ENCODE measurements at regions not wholly inside any gene's neighbourhood (a gene's known extent, or its start where the extent isn't known, plus 50 kb on each side); places are given as distances from the start of the nearest gene placed in this dataset.
"Not testable (repeated sequence)": the region's sequence is repeated elsewhere in the genome, so short reads cannot be mapped to it uniquely, and the experiment has no call there.

DNA sequence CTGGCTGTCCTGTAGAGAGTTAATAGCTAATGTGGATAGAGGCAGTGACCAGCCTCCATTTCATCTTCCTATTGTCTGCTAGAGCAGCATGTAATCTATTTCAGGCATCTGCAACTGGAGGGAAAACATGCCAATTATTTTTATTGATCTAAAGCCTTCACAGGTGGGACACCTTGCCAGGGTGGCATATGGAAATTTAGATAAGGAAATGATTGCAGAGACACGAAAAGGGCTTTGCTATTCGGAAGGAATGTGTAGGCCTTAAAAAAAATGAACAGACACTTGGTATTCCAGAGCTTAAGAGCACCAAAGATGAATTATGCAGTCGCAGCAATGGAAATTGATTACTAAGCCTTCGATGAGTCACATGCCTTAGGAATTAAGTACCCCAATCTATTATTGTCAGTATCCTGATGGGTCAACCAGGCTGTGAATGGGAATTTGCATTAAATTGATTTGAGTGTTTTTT lies 454.7 kb downstream of the SQOR start:
- Histone ChIP-seq H4K20me1 (ENCODE audit: control insufficient read depth, insufficient read depth) (no peaks in the 10 kb centered on the region), H3K4me1 (ENCODE audit: control insufficient read depth, insufficient read depth, low read length) (no peaks in the 10 kb centered on the region), H3K9ac (ENCODE audit: control insufficient read depth, insufficient read depth, low read length) (no peak overlapping the region), H3K4me2 (ENCODE audit: control insufficient read depth, insufficient read depth) (no peak overlapping the region), H3K79me2 (ENCODE audit: control insufficient read depth, insufficient read depth, low read length) (no peaks in the 10 kb centered on the region), H3K9me3 (replicated peaks; ENCODE audit: control insufficient read depth, insufficient read depth, low read length) (no peaks in the 10 kb centered on the region), H3K36me3 (ENCODE audit: control insufficient read depth in 2 of 2, insufficient read depth in 2 of 2, low read length in 1 of 2) (no peaks in the 10 kb centered on the region), H3K27me3 (replicated peaks in 1 of 2; ENCODE audit: control insufficient read depth in 2 of 2, insufficient read depth in 2 of 2, low read length in 1 of 2) (no peaks in the 10 kb centered on the region), H3K27ac (ENCODE audit: control insufficient read depth, insufficient read depth) (no peak overlapping the region), H3K4me3 (no peak overlapping the region), H2AFZ (ENCODE audit: control insufficient read depth, low read depth, low read length) (no peak overlapping the region)
- ATAC-seq (no peak), DNase-seq (ENCODE audit: low read depth, low spot score) (no peak), FAIRE-seq (no peak)
- intact Hi-C loops (cut with micrococcal nuclease; ENCODE audit: unreplicated experiment) (no loop called here), in situ Hi-C loops (cut with MboI) (no loop called here)
- SMC1A ChIA-PET (ENCODE audit: uncharacterized antibody, unreplicated experiment) = no interaction called here
- POLR2A ChIA-PET = no interaction called here
- 0% methylated on average over 4 of the region's 4 CpGs for WGBS (ENCODE audit: insufficient coverage, insufficient replicate concordance, low lambda C conversion rate, missing lambda C conversion rate)
- TF ChIP-seq ATF7 (IDR thresholded peaks at IDR 0.05; ENCODE audit: low read depth) = no peak
- TF ChIP-seq BMI1 (IDR thresholded peaks at IDR 0.05; ENCODE audit: borderline replicate concordance) = no peak
- TF ChIP-seq CHD2 (IDR thresholded peaks at IDR 0.05; ENCODE audit: borderline replicate concordance, low read depth, low read length) = no peak
- no peak for TF ChIP-seq NBN (IDR thresholded peaks at IDR 0.05)
- CTCF ChIA-PET = no interaction called here
- BruUV-seq (replicated peaks) = no TSS peak
- RAD21 ChIA-PET (ENCODE audit: unreplicated experiment) = no interaction called here

- SMC1A ChIA-PET (ENCODE audit: uncharacterized antibody, unreplicated experiment) = interaction anchor here (1.2 kb wide), 1 partner anchor 590 kb away, joined by 3 read pairs; no protein-coding TSS in a partner anchor
- Histone ChIP-seq H4K20me1 (ENCODE audit: control insufficient read depth, insufficient read depth) (no peaks in the 10 kb centered on the region), H3K4me1 (ENCODE audit: control insufficient read depth, insufficient read depth, low read length) (no peaks in the 10 kb centered on the region), H3K27me3 (replicated peaks in 1 of 2; ENCODE audit: control insufficient read depth in 2 of 2, insufficient read depth in 2 of 2, low read length in 1 of 2) (no peaks in the 10 kb centered on the region), H3K4me3 (no peak overlapping the region), H2AFZ (ENCODE audit: control insufficient read depth, low read depth, low read length) (no peak overlapping the region), H3K9ac (ENCODE audit: control insufficient read depth, insufficient read depth, low read length) (no peak overlapping the region), H3K9me3 (replicated peaks; ENCODE audit: control insufficient read depth, insufficient read depth, low read length) (no peaks in the 10 kb centered on the region), H3K27ac (ENCODE audit: control insufficient read depth, insufficient read depth) (no peak overlapping the region), H3K4me2 (ENCODE audit: control insufficient read depth, insufficient read depth) (no peak overlapping the region), H3K79me2 (ENCODE audit: control insufficient read depth, insufficient read depth, low read length) (no peaks in the 10 kb centered on the region), H3K36me3 (ENCODE audit: control insufficient read depth in 2 of 2, insufficient read depth in 2 of 2, low read length in 1 of 2) (no peaks in the 10 kb centered on the region)
- in situ Hi-C loops (cut with MboI) = no loop called here
- intact Hi-C loops (cut with micrococcal nuclease; ENCODE audit: unreplicated experiment) = no loop called here
- RAD21 ChIA-PET (ENCODE audit: unreplicated experiment) = no interaction called here
- ATAC-seq (no peak), DNase-seq (ENCODE audit: low read depth, low spot score) (no peak), FAIRE-seq (no peak)
- CTCF ChIA-PET = interaction anchor here (0.7 to 1.6 kb wide), 2 partner anchors 16 to 175 kb away, joined by 3 to 4 read pairs; no protein-coding TSS in a partner anchor
- no TSS peak for BruUV-seq (replicated peaks)
- TF ChIP-seq FOXK2 (IDR thresholded peaks at IDR 0.05) = no peak
- TF ChIP-seq RAD21 (IDR thresholded peaks at IDR 0.05; ENCODE audit: insufficient read depth, low read depth, low read length) = peak; percentile 38
- TF ChIP-seq, protein P1, sequence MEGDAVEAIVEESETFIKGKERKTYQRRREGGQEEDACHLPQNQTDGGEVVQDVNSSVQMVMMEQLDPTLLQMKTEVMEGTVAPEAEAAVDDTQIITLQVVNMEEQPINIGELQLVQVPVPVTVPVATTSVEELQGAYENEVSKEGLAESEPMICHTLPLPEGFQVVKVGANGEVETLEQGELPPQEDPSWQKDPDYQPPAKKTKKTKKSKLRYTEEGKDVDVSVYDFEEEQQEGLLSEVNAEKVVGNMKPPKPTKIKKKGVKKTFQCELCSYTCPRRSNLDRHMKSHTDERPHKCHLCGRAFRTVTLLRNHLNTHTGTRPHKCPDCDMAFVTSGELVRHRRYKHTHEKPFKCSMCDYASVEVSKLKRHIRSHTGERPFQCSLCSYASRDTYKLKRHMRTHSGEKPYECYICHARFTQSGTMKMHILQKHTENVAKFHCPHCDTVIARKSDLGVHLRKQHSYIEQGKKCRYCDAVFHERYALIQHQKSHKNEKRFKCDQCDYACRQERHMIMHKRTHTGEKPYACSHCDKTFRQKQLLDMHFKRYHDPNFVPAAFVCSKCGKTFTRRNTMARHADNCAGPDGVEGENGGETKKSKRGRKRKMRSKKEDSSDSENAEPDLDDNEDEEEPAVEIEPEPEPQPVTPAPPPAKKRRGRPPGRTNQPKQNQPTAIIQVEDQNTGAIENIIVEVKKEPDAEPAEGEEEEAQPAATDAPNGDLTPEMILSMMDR (IDR thresholded peaks at IDR 0.05 in 2 of 3, conservative IDR thresholded peaks at IDR 0.05 in 1 of 3; ENCODE audit: control insufficient read depth in 2 of 3, extremely low read depth in 1 of 3, insufficient read depth in 1 of 3, low read depth in 3 of 3, low read length in 3 of 3) = peak in 2 of 3 experiments; percentile 12 to 20; a peak in 1 of 6 replicates
- POLR2A ChIA-PET = no interaction called here
- WGBS (ENCODE audit: insufficient coverage, insufficient replicate concordance, low lambda C conversion rate, missing lambda C conversion rate) = 38% methylated on average over 16 of the region's 16 CpGs
Measured at GRCh38 chr15:46091860-46092450, 457.1 kb downstream of the SQOR start.

DNA sequence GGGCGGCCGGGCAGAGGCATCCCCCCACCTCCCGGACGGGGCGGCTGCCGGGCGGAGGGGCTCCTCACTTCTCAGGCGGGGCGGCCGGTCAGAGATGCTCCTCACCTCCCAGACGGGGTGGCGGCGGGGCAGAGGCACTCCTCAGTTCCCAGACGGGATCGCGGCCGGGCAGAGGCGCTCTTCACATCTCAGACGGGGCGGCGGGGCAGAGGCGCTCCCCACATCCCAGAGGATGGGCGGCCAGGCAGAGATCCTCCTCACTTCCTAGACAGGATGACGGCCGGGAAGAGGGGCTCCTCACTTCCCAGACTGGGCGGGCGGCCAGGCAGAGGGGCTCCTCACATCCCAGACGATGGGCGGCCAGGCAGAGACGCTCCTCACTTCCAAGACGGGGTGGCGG lies 463.2 kb downstream of the SQOR start:
- H2AFZ ChIP-seq (ENCODE audit: control insufficient read depth, low read depth, low read length); H3K27ac ChIP-seq (ENCODE audit: control insufficient read depth, insufficient read depth); in situ Hi-C loops (cut with MboI); H3K4me1 ChIP-seq (ENCODE audit: control insufficient read depth, insufficient read depth, low read length); H3K9ac ChIP-seq (ENCODE audit: control insufficient read depth, insufficient read depth, low read length); H3K79me2 ChIP-seq (ENCODE audit: control insufficient read depth, insufficient read depth, low read length); RAD21 ChIA-PET (ENCODE audit: unreplicated experiment); FAIRE-seq; CTCF ChIA-PET; DNase-seq (ENCODE audit: low read depth, low spot score); POLR2A ChIA-PET; H3K27me3 ChIP-seq (replicated peaks in 1 of 2; ENCODE audit: control insufficient read depth in 2 of 2, insufficient read depth in 2 of 2, low read length in 1 of 2); H3K9me3 ChIP-seq (replicated peaks; ENCODE audit: control insufficient read depth, insufficient read depth, low read length); H3K36me3 ChIP-seq (ENCODE audit: control insufficient read depth in 2 of 2, insufficient read depth in 2 of 2, low read length in 1 of 2); SMC1A ChIA-PET (ENCODE audit: uncharacterized antibody, unreplicated experiment); H4K20me1 ChIP-seq (ENCODE audit: control insufficient read depth, insufficient read depth); ATAC-seq; intact Hi-C loops (cut with micrococcal nuclease; ENCODE audit: unreplicated experiment); H3K4me3 ChIP-seq; BruUV-seq (replicated peaks); H3K4me2 ChIP-seq (ENCODE audit: control insufficient read depth, insufficient read depth): not testable (repeated sequence)
- WGBS (ENCODE audit: insufficient coverage, insufficient replicate concordance, low lambda C conversion rate, missing lambda C conversion rate) = 75% methylated on average over 18 of the region's 32 CpGs

Data from GM12878 (cell line).